Kidney (tissue), 13 donors: ENCODE measurements at regions not wholly inside any gene's neighbourhood (a gene's known extent, or its start where the extent isn't known, plus 50 kb on each side); places are given as distances from the start of the nearest gene placed in this dataset.

Experiments used
- DNase-seq, 5 donors: peaks; one replicate each; pipeline ENCODE4 v3.0.0-alpha.2; 2013 to 2020
- FAIRE-seq: peaks from 2 replicates; lab custom pipeline; 2012; peaks lifted over from hg19 to GRCh38; lab: Jason Lieb, UNC
- H3K27ac ChIP-seq, 2 donors: one replicate each; pipeline ENCODE4 v1.7.0; 2013; ENCODE audit warnings: low read depth in 2 of 2, low read length in 2 of 2, inconsistent platforms in 1 of 2
- H3K27me3 ChIP-seq: one replicate; pipeline ENCODE4 v1.7.1; 2013; ENCODE audit warnings: low read length, inconsistent platforms; ENCODE audit not compliant: control insufficient read depth, insufficient read depth
- H3K36me3 ChIP-seq, 3 donors: one replicate each; pipeline versions ENCODE4 v1.7.0 to v1.7.1; 2013; ENCODE audit warnings: low read length in 3 of 3, control low read depth in 1 of 3, inconsistent platforms in 1 of 3; ENCODE audit not compliant: insufficient read depth in 3 of 3, control insufficient read depth in 2 of 3
- H3K4me1 ChIP-seq, 3 donors: one replicate each; pipeline versions ENCODE4 v1.7.0 to v1.7.1; 2013; ENCODE audit warnings: low read length in 3 of 3, inconsistent platforms in 1 of 3, low read depth in 1 of 3; ENCODE audit not compliant: control insufficient read depth in 2 of 3, insufficient read depth in 2 of 3
- H3K4me3 ChIP-seq, 3 donors: one replicate each; pipeline versions ENCODE4 v1.7.0 to v1.8.1; 2013; ENCODE audit warnings: low read length in 3 of 3, control low read depth in 1 of 3, inconsistent platforms in 1 of 3
- H3K9ac ChIP-seq, 3 donors: one replicate each; pipeline versions ENCODE4 v1.7.0 to v1.7.1; 2013; ENCODE audit warnings: low read length in 3 of 3, control low read depth in 1 of 3, inconsistent platforms in 1 of 3
- H3K9me3 ChIP-seq, 3 donors: one replicate each; pipeline versions ENCODE4 v1.7.0 to v1.7.1; 2013; ENCODE audit warnings: low read length in 3 of 3, control low read depth in 1 of 3, inconsistent platforms in 1 of 3; ENCODE audit not compliant: control insufficient read depth in 2 of 3, insufficient read depth in 1 of 3
- CTCF ChIP-seq: IDR thresholded peaks from 3 replicates; pipeline ENCODE4 v1.5.1; 2012; ENCODE audit warnings: mild to moderate bottlenecking, moderate library complexity, borderline replicate concordance; ENCODE audit not compliant: insufficient read depth; ENCODE audit errors: extremely low read depth
- intact Hi-C: fragments of 100-400 bp; cut with DNase I; formaldehyde crosslinking; loops from one replicate; pipeline ENCODE4 v1.11.1; 2022
- donor health status: control.
- donor health status: control.
- donor health status: control.
- donor health status: control.
- donor health status: control.
- donor health status: DM: yes; HTN: yes; CAD: no.
- donor health status: Normal renal cell carcinoma (clear cell type).

- intact Hi-C loops: no loop called here
- FAIRE-seq: no peak
- no peak overlapping the region for H3K4me3 ChIP-seq
Measured at GRCh38 chr5:123752552-123753179, 240.7 kb downstream of the CSNK1G3 start.

GRCh38 chr5:123751670-123752069 lies 239.7 kb downstream of the CSNK1G3 start:
- Histone ChIP-seq H3K27me3 (no peaks in the 10 kb centered on the region), H3K9me3 (no peaks in the 10 kb centered on the region), H3K4me1 (no peaks in the 10 kb centered on the region), H3K4me3 (no peak overlapping the region), H3K27ac (no peak overlapping the region), H3K9ac (no peak overlapping the region), H3K36me3 (no peaks in the 10 kb centered on the region)
- no peak for FAIRE-seq
- intact Hi-C loops: no loop called here
- no peak for TF ChIP-seq CTCF
- DNase-seq: no peak

More at GRCh38 chr5:123752552-123753179, 240.7 kb downstream of the CSNK1G3 start:
- no peak for DNase-seq
- TF ChIP-seq CTCF: no peak
- no peaks in the 10 kb centered on the region for H3K27me3 ChIP-seq
- no peaks in the 10 kb centered on the region for H3K36me3 ChIP-seq
- no peaks in the 10 kb centered on the region for H3K9me3 ChIP-seq
- H3K27ac ChIP-seq: no peak overlapping the region
- no peaks in the 10 kb centered on the region for H3K4me1 ChIP-seq
- H3K9ac ChIP-seq: no peak overlapping the region

- FAIRE-seq: no peak
- H3K27me3 ChIP-seq: no peaks in the 10 kb centered on the region
Measured at GRCh38 chr5:123748239-123748638, 236.3 kb downstream of the CSNK1G3 start.

More at GRCh38 chr5:123748239-123748638, 236.3 kb downstream of the CSNK1G3 start:
- Histone ChIP-seq H3K9me3 (no peaks in the 10 kb centered on the region), H3K4me3 (no peak overlapping the region), H3K36me3 (no peaks in the 10 kb centered on the region), H3K9ac (no peak overlapping the region), H3K27ac (no peak overlapping the region), H3K4me1 (no peaks in the 10 kb centered on the region)
- no peak for TF ChIP-seq CTCF
- no peak for DNase-seq
- intact Hi-C loops: no loop called here
